ENCODE measurements at regions not wholly inside any gene's neighbourhood (a gene's known extent, or its start where the extent isn't known, plus 50 kb on each side); places are given as distances from the start of the nearest gene placed in this dataset.

GRCh38 chr22:49617866-49618676 lies 209.6 kb downstream of the BRD1 start (continued):
- TF ChIP-seq, protein P1, sequence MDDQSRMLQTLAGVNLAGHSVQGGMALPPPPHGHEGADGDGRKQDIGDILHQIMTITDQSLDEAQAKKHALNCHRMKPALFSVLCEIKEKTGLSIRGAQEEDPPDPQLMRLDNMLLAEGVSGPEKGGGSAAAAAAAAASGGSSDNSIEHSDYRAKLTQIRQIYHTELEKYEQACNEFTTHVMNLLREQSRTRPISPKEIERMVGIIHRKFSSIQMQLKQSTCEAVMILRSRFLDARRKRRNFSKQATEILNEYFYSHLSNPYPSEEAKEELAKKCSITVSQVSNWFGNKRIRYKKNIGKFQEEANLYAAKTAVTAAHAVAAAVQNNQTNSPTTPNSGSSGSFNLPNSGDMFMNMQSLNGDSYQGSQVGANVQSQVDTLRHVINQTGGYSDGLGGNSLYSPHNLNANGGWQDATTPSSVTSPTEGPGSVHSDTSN (CRISPR knock-in tag; IDR thresholded peaks at IDR 0.05) = no peak

DNA sequence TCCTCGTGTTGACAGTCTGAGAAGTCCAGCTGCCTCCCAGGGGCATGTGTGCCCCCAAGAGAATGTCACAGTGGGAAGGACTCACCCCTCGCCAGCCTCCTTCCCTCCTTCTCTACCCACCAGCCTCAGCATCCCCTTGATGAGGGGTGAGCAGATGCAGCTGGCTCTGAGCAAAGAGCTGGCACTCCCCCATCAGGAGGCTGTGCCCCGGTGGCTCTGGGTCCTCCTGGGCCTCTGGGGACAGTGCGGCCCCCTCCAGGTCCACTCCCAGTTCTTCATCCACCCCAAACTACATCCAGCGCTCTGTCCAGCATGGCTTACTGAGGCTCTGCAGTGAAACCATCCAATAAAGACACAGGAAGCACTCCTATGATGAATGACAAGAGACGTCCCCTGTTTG lies 210.4 kb downstream of the BRD1 start:
- POLR2A ChIA-PET = no interaction called here
- Histone ChIP-seq H3K36me3 (ENCODE audit: control insufficient read depth in 2 of 2, insufficient read depth in 1 of 2, low read length in 2 of 2) (no peaks in the 10 kb centered on the region), H3K9me3 (ENCODE audit: control insufficient read depth, insufficient read depth, low read depth, low read length) (no peaks in the 10 kb centered on the region), H3K27ac (ENCODE audit: extremely low read depth, low read depth, low read length) (no peak overlapping the region), H3K4me3 (ENCODE audit: low read depth, low read length) (no peak overlapping the region), H3K4me1 (ENCODE audit: control insufficient read depth, insufficient read depth, low read length) (no peaks in the 10 kb centered on the region)
- CTCF ChIA-PET = no interaction called here
- no peak for TF ChIP-seq ZNF223 (tag by site-specific recombination; IDR thresholded peaks at IDR 0.05)
- TF ChIP-seq SCRT2 (tag by site-specific recombination; IDR thresholded peaks at IDR 0.05) = no peak
- no peak for TF ChIP-seq ZNF571 (tag by site-specific recombination; IDR thresholded peaks at IDR 0.05)
- no peak for TF ChIP-seq ZNF837 (tag by site-specific recombination; IDR thresholded peaks at IDR 0.05)
- TF ChIP-seq, protein P2, sequence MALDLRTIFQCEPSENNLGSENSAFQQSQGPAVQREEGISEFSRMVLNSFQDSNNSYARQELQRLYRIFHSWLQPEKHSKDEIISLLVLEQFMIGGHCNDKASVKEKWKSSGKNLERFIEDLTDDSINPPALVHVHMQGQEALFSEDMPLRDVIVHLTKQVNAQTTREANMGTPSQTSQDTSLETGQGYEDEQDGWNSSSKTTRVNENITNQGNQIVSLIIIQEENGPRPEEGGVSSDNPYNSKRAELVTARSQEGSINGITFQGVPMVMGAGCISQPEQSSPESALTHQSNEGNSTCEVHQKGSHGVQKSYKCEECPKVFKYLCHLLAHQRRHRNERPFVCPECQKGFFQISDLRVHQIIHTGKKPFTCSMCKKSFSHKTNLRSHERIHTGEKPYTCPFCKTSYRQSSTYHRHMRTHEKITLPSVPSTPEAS (tag by site-specific recombination; IDR thresholded peaks at IDR 0.05) = no peak
- no peak for TF ChIP-seq YY1 (tag by site-specific recombination; IDR thresholded peaks at IDR 0.05)
- TF ChIP-seq BCL11B (tag by site-specific recombination; IDR thresholded peaks at IDR 0.05; ENCODE audit: low read depth) = no peak
- TF ChIP-seq ZBTB10 (tag by site-specific recombination; IDR thresholded peaks at IDR 0.05) = no peak
- no peak for TF ChIP-seq MEIS1 (CRISPR knock-in tag; IDR thresholded peaks at IDR 0.05; ENCODE audit: borderline replicate concordance)
- no peak for TF ChIP-seq ZNF488 (tag by site-specific recombination; IDR thresholded peaks at IDR 0.05)
- TF ChIP-seq ZNF175 (tag by site-specific recombination; IDR thresholded peaks at IDR 0.05) = no peak
- TF ChIP-seq, protein P3, sequence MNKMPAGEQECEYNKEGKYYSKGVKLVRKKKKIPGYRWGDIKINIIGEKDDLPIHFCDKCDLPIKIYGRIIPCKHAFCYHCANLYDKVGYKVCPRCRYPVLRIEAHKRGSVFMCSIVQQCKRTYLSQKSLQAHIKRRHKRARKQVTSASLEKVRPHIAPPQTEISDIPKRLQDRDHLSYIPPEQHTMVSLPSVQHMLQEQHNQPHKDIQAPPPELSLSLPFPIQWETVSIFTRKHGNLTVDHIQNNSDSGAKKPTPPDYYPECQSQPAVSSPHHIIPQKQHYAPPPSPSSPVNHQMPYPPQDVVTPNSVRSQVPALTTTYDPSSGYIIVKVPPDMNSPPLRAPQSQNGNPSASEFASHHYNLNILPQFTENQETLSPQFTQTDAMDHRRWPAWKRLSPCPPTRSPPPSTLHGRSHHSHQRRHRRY (tag by site-specific recombination; IDR thresholded peaks at IDR 0.05) = no peak
- TF ChIP-seq ZNF639 (tag by site-specific recombination; IDR thresholded peaks at IDR 0.05) = no peak
- no peak for TF ChIP-seq ZFP69B (tag by site-specific recombination; IDR thresholded peaks at IDR 0.05)
- no peak for TF ChIP-seq ZNF792 (tag by site-specific recombination; IDR thresholded peaks at IDR 0.05)
- TF ChIP-seq, protein P4, sequence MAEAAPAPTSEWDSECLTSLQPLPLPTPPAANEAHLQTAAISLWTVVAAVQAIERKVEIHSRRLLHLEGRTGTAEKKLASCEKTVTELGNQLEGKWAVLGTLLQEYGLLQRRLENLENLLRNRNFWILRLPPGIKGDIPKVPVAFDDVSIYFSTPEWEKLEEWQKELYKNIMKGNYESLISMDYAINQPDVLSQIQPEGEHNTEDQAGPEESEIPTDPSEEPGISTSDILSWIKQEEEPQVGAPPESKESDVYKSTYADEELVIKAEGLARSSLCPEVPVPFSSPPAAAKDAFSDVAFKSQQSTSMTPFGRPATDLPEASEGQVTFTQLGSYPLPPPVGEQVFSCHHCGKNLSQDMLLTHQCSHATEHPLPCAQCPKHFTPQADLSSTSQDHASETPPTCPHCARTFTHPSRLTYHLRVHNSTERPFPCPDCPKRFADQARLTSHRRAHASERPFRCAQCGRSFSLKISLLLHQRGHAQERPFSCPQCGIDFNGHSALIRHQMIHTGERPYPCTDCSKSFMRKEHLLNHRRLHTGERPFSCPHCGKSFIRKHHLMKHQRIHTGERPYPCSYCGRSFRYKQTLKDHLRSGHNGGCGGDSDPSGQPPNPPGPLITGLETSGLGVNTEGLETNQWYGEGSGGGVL (tag by site-specific recombination; IDR thresholded peaks at IDR 0.05) = no peak
- TF ChIP-seq, protein P5, sequence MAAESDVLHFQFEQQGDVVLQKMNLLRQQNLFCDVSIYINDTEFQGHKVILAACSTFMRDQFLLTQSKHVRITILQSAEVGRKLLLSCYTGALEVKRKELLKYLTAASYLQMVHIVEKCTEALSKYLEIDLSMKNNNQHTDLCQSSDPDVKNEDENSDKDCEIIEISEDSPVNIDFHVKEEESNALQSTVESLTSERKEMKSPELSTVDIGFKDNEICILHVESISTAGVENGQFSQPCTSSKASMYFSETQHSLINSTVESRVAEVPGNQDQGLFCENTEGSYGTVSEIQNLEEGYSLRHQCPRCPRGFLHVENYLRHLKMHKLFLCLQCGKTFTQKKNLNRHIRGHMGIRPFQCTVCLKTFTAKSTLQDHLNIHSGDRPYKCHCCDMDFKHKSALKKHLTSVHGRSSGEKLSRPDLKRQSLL (tag by site-specific recombination; IDR thresholded peaks at IDR 0.05) = no peak
- TF ChIP-seq ZNF677 (tag by site-specific recombination; IDR thresholded peaks at IDR 0.05) = no peak
- TF ChIP-seq ZNF626 (tag by site-specific recombination; IDR thresholded peaks at IDR 0.05) = no peak
